OCI-LY7 (cell line): ENCODE measurements at regions not wholly inside any gene's neighbourhood (a gene's known extent, or its start where the extent isn't known, plus 50 kb on each side); places are given as distances from the start of the nearest gene placed in this dataset.

Experiments used
- CTCF ChIP-seq: fragments of 200-600 bp; sonication (generic); conservative IDR thresholded peaks from 2 replicates; pipeline ENCODE4 v1.5.1; 2014; ENCODE audit warnings: mild to moderate bottlenecking, antibody characterized with exemption, low read length, moderate library complexity, mixed read lengths
- EZH2phosphoT487 ChIP-seq: fragments of 200-600 bp; sonication (generic); IDR thresholded peaks from 2 replicates; pipeline ENCODE4 v1.6.1; 2018; ENCODE audit warnings: low read depth, borderline replicate concordance, mild to moderate bottlenecking, mixed run types, antibody characterized with exemption, low read length, moderate library complexity, mixed read lengths

GRCh38 chr1:184915463-184916090 lies 58.7 kb downstream of the NIBAN1 start:
- TF ChIP-seq CTCF (no peak), EZH2phosphoT487 (no peak)
